ENCODE measurements at regions not wholly inside any gene's neighbourhood (a gene's known extent, or its start where the extent isn't known, plus 50 kb on each side); places are given as distances from the start of the nearest gene placed in this dataset.

GRCh38 chr15:58285921-58286278 is 145.9 kb upstream of the LIPC start:
- Histone ChIP-seq H3K4me3 (ENCODE audit: extremely low read depth, insufficient read depth, low read length, poor library complexity, severe bottlenecking) (no peak overlapping the region), H3K9me3 (ENCODE audit: control insufficient read depth, low read length) (no peaks in the 10 kb centered on the region), H3K4me1 (ENCODE audit: control insufficient read depth, insufficient read depth, low read length, poor library complexity, severe bottlenecking) (no peaks in the 10 kb centered on the region), H3K27ac (ENCODE audit: low read depth, low read length, severe bottlenecking) (no peak overlapping the region), H3K36me3 (ENCODE audit: control insufficient read depth, insufficient read depth, low read length) (no peaks in the 10 kb centered on the region)
- WGBS, 2 experiments (ENCODE audit: insufficient coverage in 2 of 2) = 82 to 100% methylated on average over 1 to 2 of the region's 2 CpGs

- Histone ChIP-seq H3K9me3 (ENCODE audit: control insufficient read depth, low read length) (no peaks in the 10 kb centered on the region), H3K4me1 (ENCODE audit: control insufficient read depth, insufficient read depth, low read length, poor library complexity, severe bottlenecking) (no peaks in the 10 kb centered on the region), H3K4me3 (ENCODE audit: extremely low read depth, insufficient read depth, low read length, poor library complexity, severe bottlenecking) (no peak overlapping the region), H3K27ac (ENCODE audit: low read depth, low read length, severe bottlenecking) (no peak overlapping the region), H3K36me3 (ENCODE audit: control insufficient read depth, insufficient read depth, low read length) (no peaks in the 10 kb centered on the region)
- 83 to 100% methylated on average over 2 to 3 of the region's 4 CpGs for WGBS, 2 experiments (ENCODE audit: insufficient coverage in 2 of 2)
Observed at GRCh38 chr15:58286523-58286922, 145.3 kb upstream of the LIPC start.

GRCh38 chr15:58287891-58288290 is 143.9 kb upstream of the LIPC start:
- Histone ChIP-seq H3K4me3 (ENCODE audit: extremely low read depth, insufficient read depth, low read length, poor library complexity, severe bottlenecking) (no peak overlapping the region), H3K27ac (ENCODE audit: low read depth, low read length, severe bottlenecking) (no peak overlapping the region), H3K9me3 (ENCODE audit: control insufficient read depth, low read length) (no peaks in the 10 kb centered on the region), H3K4me1 (ENCODE audit: control insufficient read depth, insufficient read depth, low read length, poor library complexity, severe bottlenecking) (no peaks in the 10 kb centered on the region), H3K36me3 (ENCODE audit: control insufficient read depth, insufficient read depth, low read length) (no peaks in the 10 kb centered on the region)
- 100% methylated on average over 2 of the region's 2 CpGs; no CpG with 5 or more reads in 1 of the 2 experiments for WGBS, 2 experiments (ENCODE audit: insufficient coverage in 2 of 2)

- H3K27ac ChIP-seq (ENCODE audit: low read depth, low read length, severe bottlenecking) = no peak overlapping the region
Observed at GRCh38 chr15:58288592-58288991, 143.2 kb upstream of the LIPC start.

GRCh38 chr15:58291848-58292247 is 139.9 kb upstream of the LIPC start:
- Histone ChIP-seq H3K9me3 (ENCODE audit: control insufficient read depth, low read length) (peaks cover 7% of the 10 kb centered on the region), H3K27ac (ENCODE audit: low read depth, low read length, severe bottlenecking) (no peak overlapping the region), H3K4me1 (ENCODE audit: control insufficient read depth, insufficient read depth, low read length, poor library complexity, severe bottlenecking) (no peaks in the 10 kb centered on the region), H3K4me3 (ENCODE audit: extremely low read depth, insufficient read depth, low read length, poor library complexity, severe bottlenecking) (no peak overlapping the region), H3K36me3 (ENCODE audit: control insufficient read depth, insufficient read depth, low read length) (no peaks in the 10 kb centered on the region)

More at GRCh38 chr15:58288592-58288991, 143.2 kb upstream of the LIPC start:
- Histone ChIP-seq H3K9me3 (ENCODE audit: control insufficient read depth, low read length) (no peaks in the 10 kb centered on the region), H3K4me1 (ENCODE audit: control insufficient read depth, insufficient read depth, low read length, poor library complexity, severe bottlenecking) (no peaks in the 10 kb centered on the region), H3K36me3 (ENCODE audit: control insufficient read depth, insufficient read depth, low read length) (no peaks in the 10 kb centered on the region), H3K4me3 (ENCODE audit: extremely low read depth, insufficient read depth, low read length, poor library complexity, severe bottlenecking) (no peak overlapping the region)
- 88 to 100% methylated on average over 1 of the region's 3 CpGs for WGBS, 2 experiments (ENCODE audit: insufficient coverage in 2 of 2)

- 82 to 90% methylated on average over 2 to 3 of the region's 3 CpGs for WGBS, 2 experiments (ENCODE audit: insufficient coverage in 2 of 2)
- peaks cover 7% of the 10 kb centered on the region for H3K9me3 ChIP-seq (ENCODE audit: control insufficient read depth, low read length)
- no peak overlapping the region for H3K4me3 ChIP-seq (ENCODE audit: extremely low read depth, insufficient read depth, low read length, poor library complexity, severe bottlenecking)
- no peak overlapping the region for H3K27ac ChIP-seq (ENCODE audit: low read depth, low read length, severe bottlenecking)
- H3K4me1 ChIP-seq (ENCODE audit: control insufficient read depth, insufficient read depth, low read length, poor library complexity, severe bottlenecking) = no peaks in the 10 kb centered on the region
- H3K36me3 ChIP-seq (ENCODE audit: control insufficient read depth, insufficient read depth, low read length) = no peaks in the 10 kb centered on the region
Observed at GRCh38 chr15:58292751-58293175, 139.0 kb upstream of the LIPC start.

GRCh38 chr15:58293622-58294550 is 137.9 kb upstream of the LIPC start:
- 63 to 84% methylated on average over 5 to 6 of the region's 8 CpGs for WGBS, 2 experiments (ENCODE audit: insufficient coverage in 2 of 2)

GRCh38 chr15:58294681-58295254 is 137.0 kb upstream of the LIPC start:
- peaks cover 7% of the 10 kb centered on the region for H3K9me3 ChIP-seq (ENCODE audit: control insufficient read depth, low read length)
- WGBS, 2 experiments (ENCODE audit: insufficient coverage in 2 of 2) = 43% methylated on average over 1 of the region's 2 CpGs; no CpG with 5 or more reads in 1 of the 2 experiments
- H3K36me3 ChIP-seq (ENCODE audit: control insufficient read depth, insufficient read depth, low read length) = no peaks in the 10 kb centered on the region
- no peak overlapping the region for H3K27ac ChIP-seq (ENCODE audit: low read depth, low read length, severe bottlenecking)
- no peak overlapping the region for H3K4me3 ChIP-seq (ENCODE audit: extremely low read depth, insufficient read depth, low read length, poor library complexity, severe bottlenecking)
- no peaks in the 10 kb centered on the region for H3K4me1 ChIP-seq (ENCODE audit: control insufficient read depth, insufficient read depth, low read length, poor library complexity, severe bottlenecking)

More at GRCh38 chr15:58293622-58294550, 137.9 kb upstream of the LIPC start:
- Histone ChIP-seq H3K4me1 (ENCODE audit: control insufficient read depth, insufficient read depth, low read length, poor library complexity, severe bottlenecking) (no peaks in the 10 kb centered on the region), H3K36me3 (ENCODE audit: control insufficient read depth, insufficient read depth, low read length) (no peaks in the 10 kb centered on the region), H3K4me3 (ENCODE audit: extremely low read depth, insufficient read depth, low read length, poor library complexity, severe bottlenecking) (no peak overlapping the region), H3K27ac (ENCODE audit: low read depth, low read length, severe bottlenecking) (no peak overlapping the region), H3K9me3 (ENCODE audit: control insufficient read depth, low read length) (peaks cover 7% of the 10 kb centered on the region)

DNA sequence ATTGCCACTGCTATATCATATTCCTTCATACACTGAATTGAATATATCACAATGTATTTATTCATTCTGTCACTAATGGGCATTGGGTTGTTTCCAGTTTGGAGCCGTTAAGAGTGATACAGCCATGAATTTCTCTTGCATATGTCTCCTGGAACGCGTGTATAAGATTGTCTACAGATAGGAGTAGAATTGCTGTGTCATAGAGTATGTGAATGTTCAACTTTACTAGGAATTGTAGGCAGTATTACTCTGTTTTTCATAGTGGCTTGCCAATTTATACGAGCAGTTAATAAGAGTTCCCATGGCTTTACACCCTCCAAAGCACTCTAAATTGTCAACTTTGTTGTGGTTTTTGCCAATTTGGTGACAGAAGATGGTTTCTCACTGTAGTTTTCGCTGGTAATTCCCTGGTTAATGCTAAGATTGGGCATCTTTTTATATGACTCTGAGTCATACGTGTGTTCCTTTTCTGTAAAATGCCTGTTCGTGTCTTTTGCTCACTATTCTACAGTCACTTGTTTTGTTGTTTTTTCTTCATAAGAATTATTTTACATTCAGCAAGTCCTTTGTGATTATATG is 136.1 kb upstream of the LIPC start:
- 0 to 66% methylated on average over 1 to 5 of the region's 7 CpGs for WGBS, 2 experiments (ENCODE audit: insufficient coverage in 2 of 2)
- no peak overlapping the region for H3K4me3 ChIP-seq (ENCODE audit: extremely low read depth, insufficient read depth, low read length, poor library complexity, severe bottlenecking)
- no peaks in the 10 kb centered on the region for H3K36me3 ChIP-seq (ENCODE audit: control insufficient read depth, insufficient read depth, low read length)
- H3K27ac ChIP-seq (ENCODE audit: low read depth, low read length, severe bottlenecking) = no peak overlapping the region
- H3K9me3 ChIP-seq (ENCODE audit: control insufficient read depth, low read length) = peaks cover 8% of the 10 kb centered on the region
- no peaks in the 10 kb centered on the region for H3K4me1 ChIP-seq (ENCODE audit: control insufficient read depth, insufficient read depth, low read length, poor library complexity, severe bottlenecking)

DNA sequence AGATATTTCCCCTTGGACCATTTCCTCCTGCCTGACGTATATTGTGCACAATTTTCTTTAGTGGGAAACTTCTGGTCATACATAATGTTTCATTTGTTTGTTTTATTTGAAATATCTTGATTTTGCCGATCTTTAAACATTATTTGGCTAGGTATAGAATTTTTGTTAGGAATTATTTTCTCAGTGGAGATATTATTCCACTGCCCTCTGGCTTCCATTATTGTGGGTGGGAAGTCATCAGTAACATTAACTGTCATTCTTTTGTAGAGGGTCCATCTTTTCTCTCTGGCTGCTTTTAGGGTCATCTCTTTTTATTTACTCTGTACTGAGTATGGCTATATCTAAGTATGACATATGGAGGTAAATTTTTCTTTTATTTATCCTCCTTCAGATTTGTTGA is 135.5 kb upstream of the LIPC start:
- Histone ChIP-seq H3K4me3 (ENCODE audit: extremely low read depth, insufficient read depth, low read length, poor library complexity, severe bottlenecking) (no peak overlapping the region), H3K4me1 (ENCODE audit: control insufficient read depth, insufficient read depth, low read length, poor library complexity, severe bottlenecking) (no peaks in the 10 kb centered on the region), H3K27ac (ENCODE audit: low read depth, low read length, severe bottlenecking) (no peak overlapping the region), H3K36me3 (ENCODE audit: control insufficient read depth, insufficient read depth, low read length) (no peaks in the 10 kb centered on the region), H3K9me3 (ENCODE audit: control insufficient read depth, low read length) (peaks cover 13% of the 10 kb centered on the region)
- WGBS, 2 experiments (ENCODE audit: insufficient coverage in 2 of 2) = no CpG with 5 or more reads among the region's 2 CpGs

All from mesodermal cell (in vitro differentiated cells).